C4-2B (cell line): ENCODE measurements at regions not wholly inside any gene's neighbourhood (a gene's known extent, or its start where the extent isn't known, plus 50 kb on each side); places are given as distances from the start of the nearest gene placed in this dataset.

Experiments
- CTCF ChIP-seq: fragments of 450-650 bp; conservative IDR thresholded peaks from 2 replicates; pipeline ENCODE4 v1.5.1; 2017; ENCODE audit warnings: mild to moderate bottlenecking
- ZFX ChIP-seq: fragments of 450-650 bp; IDR thresholded peaks from 2 replicates; pipeline ENCODE4 v1.6.1; 2017

- TF ChIP-seq CTCF (no peak), ZFX (no peak)
Observed at GRCh38 chr6:86581833-86582232, 355.5 kb upstream of the HTR1E start.
